HL-60/S4 treated with phorbol 12-myristate 13-acetate at 8.2 ng/mL for 4 days and 3 days (cell line): ENCODE measurements at regions not wholly inside any gene's neighbourhood (a gene's known extent, or its start where the extent isn't known, plus 50 kb on each side); places are given as distances from the start of the nearest gene placed in this dataset.
"Not testable (repeated sequence)": the region's sequence is repeated elsewhere in the genome, so short reads cannot be mapped to it uniquely, and the experiment has no call there.

Source experiments
- in situ Hi-C: fragments of 300-500 bp; cut with MboI; formaldehyde crosslinking; loops from 2 replicates; pipeline ENCODE4 v1.15.0; 2022; ENCODE audit warnings: low sequenced_read_pairs

GRCh38 chr2:144833075-144833637, 313.2 kb upstream of the ZEB2 start:
- in situ Hi-C loops, result no loop called here

GRCh38 chr2:144832048-144832447, 312.1 kb upstream of the ZEB2 start:
- in situ Hi-C loops, result no loop called here

DNA sequence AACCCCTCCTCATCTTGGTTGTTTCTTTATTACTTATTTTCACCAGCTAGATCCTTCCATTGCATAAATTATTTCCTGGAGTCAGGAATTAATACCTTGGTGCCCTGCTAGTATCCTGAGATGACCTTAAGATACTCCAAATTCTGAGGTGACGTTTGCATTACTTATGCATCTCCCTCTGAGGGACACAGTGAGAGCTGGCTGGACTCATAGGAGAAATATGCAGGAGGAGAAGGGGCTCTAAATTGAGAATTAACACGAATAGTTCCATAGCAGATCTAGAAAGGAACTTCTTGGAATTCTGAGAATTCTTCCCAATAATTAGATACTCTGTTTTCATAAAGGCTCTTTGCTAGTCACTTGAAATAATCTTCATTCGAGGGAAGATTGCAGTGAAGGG, 310.6 kb upstream of the ZEB2 start:
- in situ Hi-C loops, result no loop called here

GRCh38 chr2:144827404-144827803, 307.5 kb upstream of the ZEB2 start:
- in situ Hi-C loops, result no loop called here

DNA sequence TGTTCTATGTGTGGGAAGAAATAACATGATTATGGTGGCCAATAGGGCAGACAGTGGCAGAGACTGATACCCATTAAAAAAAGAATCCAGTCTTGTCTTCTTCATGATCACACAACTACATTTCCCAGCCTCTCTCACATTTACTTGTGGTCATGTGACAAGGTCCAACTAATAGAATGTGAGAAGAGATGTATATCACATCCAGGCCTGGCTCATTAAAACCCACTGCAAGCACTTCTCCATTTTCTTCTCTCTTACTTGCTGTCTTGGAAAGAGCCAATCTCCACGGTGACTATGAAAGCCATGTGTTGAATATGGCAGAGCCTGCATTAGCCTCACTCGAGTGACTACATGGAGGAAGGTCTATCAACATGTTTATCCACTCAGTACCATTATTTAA, 306.2 kb upstream of the ZEB2 start:
- in situ Hi-C loops, result no loop called here

DNA sequence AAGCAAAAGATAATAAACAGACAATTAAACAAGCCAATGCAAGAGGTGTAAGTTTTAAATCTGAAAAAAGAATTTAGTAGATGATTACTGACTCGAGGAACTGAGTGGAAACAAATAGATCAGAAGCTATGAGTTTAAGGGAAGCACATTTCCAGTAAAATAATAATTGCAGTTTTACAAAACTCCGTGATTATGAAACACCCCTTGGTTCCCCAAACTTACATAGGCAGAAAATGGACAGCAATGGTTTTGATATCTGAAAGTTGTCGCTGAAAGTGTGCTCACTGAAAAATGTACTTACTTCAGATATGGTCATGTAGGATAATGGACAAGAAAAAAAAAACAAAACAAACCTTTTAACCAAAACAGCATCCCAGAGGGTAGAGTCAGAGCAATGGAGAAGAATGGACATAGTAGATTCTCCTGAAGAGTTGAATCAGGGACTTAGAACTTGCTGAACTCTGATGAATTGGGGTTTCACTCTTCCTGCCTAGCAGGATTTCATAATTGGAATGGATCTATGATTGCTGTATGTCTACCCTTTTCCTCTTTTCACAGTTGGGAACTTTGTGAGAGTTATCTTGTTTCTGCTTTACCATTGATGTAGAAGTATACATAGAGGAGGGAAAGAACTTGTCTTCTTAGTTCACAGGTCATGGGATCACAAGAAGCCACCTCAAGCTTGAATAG, 305.6 kb upstream of the ZEB2 start:
- in situ Hi-C loops, result no loop called here

- in situ Hi-C loops, result no loop called here
Measured at GRCh38 chr2:144824306-144825080, 304.6 kb upstream of the ZEB2 start.

GRCh38 chr2:144822966-144823365, 303.0 kb upstream of the ZEB2 start:
- in situ Hi-C loops, result no loop called here

GRCh38 chr2:144812288-144812687, 292.4 kb upstream of the ZEB2 start:
- in situ Hi-C loops, result no loop called here

GRCh38 chr2:144801766-144802165, 281.8 kb upstream of the ZEB2 start:
- in situ Hi-C loops, result no loop called here

DNA sequence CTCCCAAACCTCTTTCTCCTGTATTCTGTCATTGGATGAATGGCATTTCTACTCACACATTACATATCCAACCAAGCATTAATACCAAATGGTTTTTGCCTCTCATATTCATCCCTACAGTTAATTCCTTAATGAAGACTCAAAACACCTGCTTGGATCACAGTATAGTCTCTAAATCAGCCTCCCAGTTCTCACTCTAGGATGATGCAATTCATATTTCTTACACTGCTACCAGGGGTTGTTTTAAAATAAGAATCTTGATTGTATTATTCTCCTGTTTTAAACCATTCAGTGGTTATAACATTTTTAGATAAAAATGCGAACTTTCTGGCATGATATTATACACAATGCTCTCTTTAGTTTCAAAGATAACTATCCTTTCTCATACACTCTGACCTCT, 281.4 kb upstream of the ZEB2 start:
- in situ Hi-C loops, result no loop called here

- in situ Hi-C loops, result no loop called here
Measured at GRCh38 chr2:144798989-144799388, 279.1 kb upstream of the ZEB2 start.

GRCh38 chr2:144798034-144798433, 278.1 kb upstream of the ZEB2 start:
- in situ Hi-C loops, result no loop called here

DNA sequence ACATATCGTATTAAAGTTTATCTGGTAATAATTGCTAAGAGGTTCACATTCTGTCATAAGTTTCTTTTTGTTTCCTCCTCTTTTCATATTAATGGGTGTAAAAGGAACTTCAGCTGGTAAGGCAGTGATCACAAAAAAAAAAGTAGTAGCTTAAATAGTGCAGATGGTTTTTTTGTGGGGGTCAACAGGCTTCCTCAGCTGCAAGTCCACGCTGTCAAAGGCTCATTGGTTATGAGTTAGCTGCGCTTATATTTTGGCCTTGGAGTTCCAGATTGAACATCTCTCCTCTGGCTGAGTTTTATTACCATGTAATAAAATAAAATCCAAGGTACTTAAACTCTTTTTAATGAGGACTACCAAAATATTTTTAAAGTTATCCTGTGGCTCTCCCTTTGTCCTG, 277.0 kb upstream of the ZEB2 start:
- in situ Hi-C loops, result no loop called here

- in situ Hi-C loops, result no loop called here
Measured at GRCh38 chr2:144796164-144796563, 276.2 kb upstream of the ZEB2 start.

GRCh38 chr2:144785253-144785652, 265.3 kb upstream of the ZEB2 start:
- in situ Hi-C loops, result no loop called here

DNA sequence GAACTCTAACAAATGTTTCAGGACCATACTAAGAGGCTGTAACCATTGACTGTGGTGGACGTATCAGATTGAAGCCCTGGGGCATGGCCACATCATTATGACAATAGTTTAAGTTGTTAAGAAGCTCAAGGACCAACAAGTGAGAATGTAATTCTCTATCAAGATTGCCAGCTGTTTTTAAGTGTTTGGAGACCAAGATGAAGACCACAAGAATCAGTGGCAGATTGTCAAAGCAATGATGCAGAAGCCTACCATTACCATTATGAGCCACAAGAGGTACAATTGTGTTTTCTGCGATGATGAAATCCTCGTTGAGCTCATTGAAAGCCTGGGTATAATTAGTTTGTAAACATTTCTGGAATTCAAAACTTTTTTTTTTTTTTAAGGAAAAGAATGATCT, 261.1 kb upstream of the ZEB2 start:
- in situ Hi-C loops, result no loop called here

GRCh38 chr2:144776766-144777165, 256.8 kb upstream of the ZEB2 start:
- in situ Hi-C loops, result no loop called here

- in situ Hi-C loops, result no loop called here
Measured at GRCh38 chr2:144774809-144775208, 254.9 kb upstream of the ZEB2 start.

GRCh38 chr2:144771348-144771747, 251.4 kb upstream of the ZEB2 start:
- in situ Hi-C loops, result no loop called here

DNA sequence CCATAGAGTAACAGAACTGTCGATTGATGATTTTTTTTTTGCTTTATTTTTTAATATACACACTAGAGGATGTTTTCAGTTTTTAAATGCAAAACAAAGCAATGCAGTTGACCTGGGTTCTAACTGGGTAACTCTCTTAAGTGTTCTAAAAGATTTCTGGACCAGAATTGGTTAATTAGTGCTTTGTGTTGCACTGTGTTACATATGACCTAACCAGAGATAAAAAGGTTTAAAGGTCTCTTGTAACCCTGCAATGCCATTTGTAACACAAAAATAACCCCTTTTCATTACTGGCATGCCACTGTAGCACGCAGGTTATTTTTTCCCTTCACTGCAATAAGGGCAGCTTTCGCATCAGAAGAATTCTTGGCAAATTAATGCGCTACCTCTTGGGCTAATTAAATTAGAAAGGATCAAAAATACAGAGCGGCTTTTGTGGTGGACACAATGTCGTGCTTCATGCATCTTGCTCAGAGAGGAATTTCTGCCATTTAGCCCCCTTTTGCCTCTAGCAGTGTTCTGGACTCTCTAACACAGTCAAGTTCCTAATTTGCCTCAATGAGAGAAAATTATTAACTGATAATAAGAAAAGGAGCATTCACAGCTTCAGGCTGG, 250.8 kb upstream of the ZEB2 start:
- in situ Hi-C loops, result no loop called here

DNA sequence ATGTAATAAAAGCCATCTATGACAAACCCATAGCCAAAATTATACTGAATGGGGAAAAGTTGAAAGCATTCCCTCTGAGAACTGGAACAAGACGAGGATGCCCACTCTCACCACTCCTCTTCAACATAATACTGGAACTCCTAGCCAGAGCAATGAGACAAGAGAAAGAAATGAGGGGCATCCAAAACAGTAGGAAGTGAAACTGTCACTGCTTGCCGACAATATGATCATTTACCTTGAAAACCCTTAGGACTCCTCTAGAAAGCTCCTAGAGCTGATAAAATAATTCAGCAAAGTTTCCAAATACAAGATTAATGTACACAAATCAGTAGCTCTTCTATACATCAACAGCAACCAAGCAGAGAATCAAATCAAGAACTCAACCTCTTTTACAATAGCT, 241.0 kb upstream of the ZEB2 start:
- in situ Hi-C loops, result not testable (repeated sequence)
